Fibroblast of skin of abdomen (primary cell): ENCODE measurements at regions not wholly inside any gene's neighbourhood (a gene's known extent, or its start where the extent isn't known, plus 50 kb on each side); places are given as distances from the start of the nearest gene placed in this dataset.

Source experiments
- DNase-seq: peaks from one replicate; pipeline ENCODE4 v3.0.0-alpha.2; 2013

- DNase-seq, result peak; percentile 87
Measured at GRCh38 chr18:39946623-39947061, 2008.4 kb upstream of the PIK3C3 start.

DNA sequence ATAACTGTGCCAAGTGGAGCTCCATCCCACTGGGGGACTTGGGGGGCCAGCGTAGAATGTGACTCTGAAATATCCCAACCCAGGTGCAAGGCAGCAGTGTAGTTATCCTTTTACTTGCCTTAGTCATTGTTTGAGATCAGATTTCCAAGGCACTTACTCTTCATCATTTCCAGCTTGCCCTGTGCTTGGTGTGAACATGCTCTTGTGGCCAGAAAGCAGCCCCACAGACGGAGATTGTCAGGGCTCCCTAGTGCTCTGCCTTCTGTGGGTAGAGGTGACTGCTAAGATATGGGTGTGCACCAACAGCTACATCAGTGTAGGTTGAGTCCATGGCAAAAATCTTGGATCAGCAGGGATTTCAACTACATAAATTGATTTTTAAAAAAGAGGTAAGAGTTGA is 2010.0 kb upstream of the PIK3C3 start:
- no peak for DNase-seq

GRCh38 chr18:39942702-39943101 is 2012.3 kb upstream of the PIK3C3 start:
- DNase-seq, result no peak

GRCh38 chr18:39938676-39939608 is 2016.1 kb upstream of the PIK3C3 start:
- DNase-seq, result no peak

DNA sequence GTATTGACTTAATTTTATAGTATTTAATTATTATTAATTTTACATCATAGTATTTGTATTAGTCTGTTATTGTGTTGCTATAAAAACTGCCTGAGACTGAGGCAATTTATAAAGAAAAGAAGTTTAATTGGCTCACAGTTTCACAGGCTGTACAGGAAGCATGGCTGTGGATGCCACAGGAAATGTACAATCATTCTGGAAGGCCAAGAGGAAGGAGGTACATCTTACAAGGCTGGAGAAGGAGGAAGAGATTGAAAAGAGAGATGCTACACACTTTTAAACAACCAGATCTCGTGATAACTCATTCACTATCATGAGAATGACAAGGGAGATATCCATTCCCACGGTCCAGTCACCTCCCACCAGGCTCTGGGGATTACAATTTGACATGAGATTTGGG is 2019.4 kb upstream of the PIK3C3 start:
- no peak for DNase-seq

DNA sequence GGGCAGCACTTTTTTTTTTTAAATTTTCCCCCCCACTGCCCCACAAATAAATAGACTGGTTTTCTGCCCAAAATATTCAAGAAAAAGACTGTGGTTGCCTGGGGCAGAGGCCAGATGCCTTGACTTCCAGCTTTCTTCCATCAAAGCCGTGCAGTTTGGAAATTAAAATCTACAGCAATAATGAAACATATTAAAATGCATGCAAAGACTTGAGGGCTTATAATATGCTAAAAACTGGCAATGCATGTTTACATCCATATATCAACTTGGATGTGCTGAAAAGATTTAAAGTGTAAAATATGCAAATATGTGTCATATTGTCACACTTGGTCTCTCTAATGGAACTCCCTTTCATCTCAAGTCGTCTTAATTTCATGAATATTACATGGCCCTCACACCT is 2036.2 kb upstream of the PIK3C3 start:
- DNase-seq, result no peak

DNA sequence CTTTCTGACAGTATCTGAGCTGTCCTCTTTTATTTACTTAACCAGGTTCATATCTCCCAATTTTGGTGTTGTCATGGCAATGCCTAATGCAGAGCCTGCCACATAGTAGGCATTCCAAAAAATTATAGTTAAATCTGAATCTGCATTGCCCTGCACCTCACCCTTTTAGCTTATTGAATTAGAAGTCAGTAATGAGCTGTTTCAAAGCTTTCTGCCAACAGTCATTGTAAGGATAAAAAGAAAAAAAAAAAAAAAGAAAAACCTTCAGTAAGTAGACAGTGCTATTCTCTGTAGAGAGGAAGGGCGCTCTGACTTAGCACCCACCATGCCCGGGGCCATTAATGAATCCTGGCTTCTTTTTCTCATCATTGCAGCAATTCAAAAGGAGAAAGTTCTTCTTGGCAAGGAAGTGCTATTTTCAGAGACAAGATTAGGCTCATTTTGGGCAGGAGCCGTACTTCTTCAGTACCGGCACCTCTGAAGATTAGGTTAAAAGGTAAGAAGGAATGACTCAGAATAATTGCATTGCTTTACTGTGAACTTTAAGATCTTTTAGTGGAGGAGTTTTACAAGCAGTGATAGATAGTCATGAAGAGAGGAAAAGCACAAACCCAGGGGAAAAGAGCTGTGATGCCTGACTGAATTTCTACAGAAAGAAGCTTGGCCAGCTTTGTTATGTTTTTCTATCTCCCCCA is 2041.2 kb upstream of the PIK3C3 start:
- DNase-seq, result no peak

DNA sequence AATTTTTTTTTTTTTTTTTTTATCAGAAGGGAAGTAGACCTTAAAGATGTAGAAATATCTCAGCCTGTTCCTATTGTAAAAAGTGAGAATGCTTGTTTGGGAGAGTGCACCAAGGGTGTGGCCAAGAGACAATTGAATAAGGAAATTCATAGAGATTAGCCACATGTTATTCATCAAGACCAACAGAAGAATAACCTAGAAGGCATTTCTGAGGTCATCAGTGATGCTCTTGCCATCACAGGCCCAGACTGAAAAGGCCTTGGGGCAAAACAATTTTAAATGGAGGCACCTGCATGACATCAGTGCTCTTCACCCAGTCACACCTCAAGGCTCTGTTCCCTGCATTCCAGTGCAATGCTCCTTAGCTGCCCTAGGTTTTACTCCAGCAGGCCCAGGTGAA is 2043.3 kb upstream of the PIK3C3 start:
- no peak for DNase-seq

GRCh38 chr18:39909706-39910105 is 2045.3 kb upstream of the PIK3C3 start:
- DNase-seq, result no peak

GRCh38 chr18:39886136-39886535 is 2068.9 kb upstream of the PIK3C3 start:
- no peak for DNase-seq

- DNase-seq, result no peak
Measured at GRCh38 chr18:39872651-39873050, 2082.4 kb upstream of the PIK3C3 start.

DNA sequence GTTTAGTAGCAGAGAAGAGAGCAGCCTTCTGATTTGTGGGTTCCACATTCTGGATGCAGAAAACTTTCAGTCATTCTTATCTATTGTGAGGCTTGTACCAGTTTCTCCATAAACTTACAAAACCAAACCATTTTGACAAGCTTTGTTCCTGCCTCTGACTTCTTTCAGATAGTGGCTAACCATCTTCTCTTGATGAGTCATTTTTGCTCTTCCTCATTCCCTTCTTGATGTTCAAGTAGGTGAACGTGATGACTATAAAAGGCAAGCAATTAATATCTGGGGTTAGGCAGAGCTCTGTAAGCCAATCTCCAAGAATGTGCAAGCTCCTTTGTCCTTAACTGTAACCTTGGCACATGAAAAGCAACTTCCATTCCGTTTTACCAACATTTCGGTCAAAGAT is 2083.1 kb upstream of the PIK3C3 start:
- DNase-seq, result no peak

- no peak for DNase-seq
Measured at GRCh38 chr18:39870591-39870990, 2084.4 kb upstream of the PIK3C3 start.

GRCh38 chr18:39863916-39864315 is 2091.1 kb upstream of the PIK3C3 start:
- DNase-seq, result no peak

DNA sequence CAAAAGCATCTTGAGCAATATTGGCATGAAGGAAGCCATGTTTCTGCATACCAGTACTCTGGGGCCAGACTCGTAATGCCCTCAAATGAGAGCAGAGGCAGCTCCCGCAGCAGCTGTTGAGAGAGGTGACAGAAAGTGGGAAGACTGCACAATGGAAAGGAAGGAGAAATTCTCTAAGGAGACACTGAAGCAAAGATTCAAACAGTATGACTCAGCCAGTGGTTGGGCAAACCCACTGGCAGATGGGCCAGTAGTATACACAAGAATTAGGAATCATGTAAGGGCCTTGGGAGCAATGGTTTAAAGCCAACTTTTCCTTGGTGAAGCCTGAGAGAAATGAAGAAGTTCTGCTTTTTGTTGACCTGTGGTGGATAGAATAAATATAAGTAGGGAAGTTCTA is 2092.7 kb upstream of the PIK3C3 start:
- DNase-seq, result no peak

GRCh38 chr18:39854291-39854690 is 2100.7 kb upstream of the PIK3C3 start:
- no peak for DNase-seq

- DNase-seq, result peak; percentile 52
Measured at GRCh38 chr18:39846265-39846664, 2108.8 kb upstream of the PIK3C3 start.

- peak; percentile 11 for DNase-seq
Measured at GRCh38 chr18:39845631-39846030, 2109.4 kb upstream of the PIK3C3 start.

- no peak for DNase-seq
Measured at GRCh38 chr18:39845106-39845505, 2109.9 kb upstream of the PIK3C3 start.

DNA sequence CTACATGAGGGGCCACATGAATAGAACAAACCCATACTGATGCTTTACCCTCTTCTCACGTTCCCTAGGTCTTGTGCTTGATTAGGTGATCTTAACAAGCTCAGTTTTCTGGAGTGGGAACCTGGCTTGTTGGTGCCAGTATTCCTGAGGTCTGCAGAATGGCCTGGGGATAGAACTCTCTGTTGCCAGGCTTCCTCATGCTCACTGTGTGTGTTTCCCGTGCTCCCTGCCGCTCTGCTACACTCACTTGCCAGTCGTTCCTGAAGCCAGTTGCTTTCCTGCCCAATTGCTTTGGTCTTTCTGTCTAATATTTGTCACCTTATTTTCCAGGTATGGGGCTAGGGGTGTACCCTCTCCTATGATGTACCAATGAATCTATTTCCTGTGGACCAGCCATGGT is 2111.5 kb upstream of the PIK3C3 start:
- no peak for DNase-seq

- no peak for DNase-seq
Measured at GRCh38 chr18:39842366-39842914, 2112.6 kb upstream of the PIK3C3 start.

- peak; percentile 67 for DNase-seq
Measured at GRCh38 chr18:39841482-39842365, 2113.3 kb upstream of the PIK3C3 start.
